A673 (cell line): ENCODE measurements at regions not wholly inside any gene's neighbourhood (a gene's known extent, or its start where the extent isn't known, plus 50 kb on each side); places are given as distances from the start of the nearest gene placed in this dataset.

ENCODE experiments used
- BruUV-seq: library from RNA; stranded (reverse); fragments of 400-500 nt; replicated peaks from 2 replicates; lab custom pipeline; 2021; lab: Mats Ljungman, UMichigan
- CTCF ChIA-PET: fragments of 300-600 bp; sonication (Branson Sonifier 250); formaldehyde crosslinking; loops from one replicate; lab custom pipeline; 2022; ENCODE audit warnings: antibody characterized with exemption; lab: Charles Lee
- POLR2A ChIA-PET: fragments of 300-600 bp; sonication (Branson Sonifier 250); formaldehyde crosslinking; loops from one replicate; lab custom pipeline; 2022; ENCODE audit warnings: antibody characterized with exemption; ENCODE audit not compliant: low non-redundant PET; lab: Charles Lee
- DNase-seq: peaks from one replicate; pipeline ENCODE4 v3.0.0-alpha.2; 2015; ENCODE audit warnings: low spot score
- H3K27ac ChIP-seq: fragments of 200-600 bp; sonication (generic); 2 replicates; pipeline ENCODE4 v1.5.1; 2016; ENCODE audit warnings: mixed run types, low read depth, mild to moderate bottlenecking, mixed read lengths, antibody characterized with exemption, low read length; ENCODE audit not compliant: poor library complexity, severe bottlenecking
- H3K27me3 ChIP-seq: fragments of 200-600 bp; sonication (generic); replicated peaks from 2 replicates; pipeline ENCODE4 v1.6.1; 2017; ENCODE audit warnings: mixed run types, low read depth, mild to moderate bottlenecking, mixed read lengths, antibody characterized with exemption, low read length; ENCODE audit not compliant: insufficient read depth, poor library complexity
- H3K36me3 ChIP-seq: fragments of 200-600 bp; sonication (generic); 2 replicates; pipeline ENCODE4 v1.6.1; 2016; ENCODE audit warnings: mixed run types, mild to moderate bottlenecking, mixed read lengths, antibody characterized with exemption, low read length; ENCODE audit not compliant: insufficient read depth, poor library complexity, severe bottlenecking
- H3K4me1 ChIP-seq: fragments of 200-600 bp; sonication (generic); 2 replicates; pipeline ENCODE4 v1.6.1; 2017; ENCODE audit warnings: mixed run types, mild to moderate bottlenecking, mixed read lengths, antibody characterized with exemption, low read length; ENCODE audit not compliant: insufficient read depth, poor library complexity, severe bottlenecking
- H3K4me3 ChIP-seq: fragments of 200-600 bp; sonication (generic); 2 replicates; pipeline ENCODE4 v1.5.1; 2016; ENCODE audit warnings: low read depth, mixed run types, mild to moderate bottlenecking, mixed read lengths, low read length; ENCODE audit not compliant: poor library complexity, severe bottlenecking
- H3K9me3 ChIP-seq: fragments of 200-600 bp; sonication (generic); 2 replicates; pipeline ENCODE4 v1.6.1; 2016; ENCODE audit warnings: mixed run types, low read depth, mild to moderate bottlenecking, mixed read lengths, antibody characterized with exemption, low read length; ENCODE audit not compliant: poor library complexity, severe bottlenecking
- EZH2 ChIP-seq: fragments of 200-600 bp; sonication (generic); IDR thresholded peaks from 2 replicates; pipeline ENCODE4 v1.6.1; 2017; ENCODE audit warnings: borderline replicate concordance, low read depth, mild to moderate bottlenecking, mixed read lengths, antibody characterized with exemption, low read length; ENCODE audit not compliant: poor library complexity, severe bottlenecking
- intact Hi-C: fragments of 100-400 bp; cut with micrococcal nuclease; formaldehyde crosslinking; loops from one replicate; pipeline ENCODE4 v1.10.0; 2022; ENCODE audit not compliant: unreplicated experiment
- TF ChIP-seq, protein P1 (sequence below): fragments of 300-800, 200-600 bp; sonication (generic); conservative IDR thresholded peaks from 2 replicates; pipeline ENCODE4 v1.5.1; 2017; ENCODE audit warnings: low read depth, mild to moderate bottlenecking, antibody characterized with exemption, low read length, moderate library complexity, mixed read lengths

GRCh38 chr7:84838857-84839256 lies 348.0 kb downstream of the SEMA3D start:
- no TSS peak for BruUV-seq
- intact Hi-C loops, result no loop called here
- H3K27me3 ChIP-seq, result no peaks in the 10 kb centered on the region
- ChIA-PET CTCF (no interaction called here), POLR2A (no interaction called here)
- no peaks in the 10 kb centered on the region for H3K4me1 ChIP-seq
- no peaks in the 10 kb centered on the region for H3K9me3 ChIP-seq
- H3K4me3 ChIP-seq, result no peak overlapping the region
- H3K36me3 ChIP-seq, result no peaks in the 10 kb centered on the region
- no peak for DNase-seq
- TF ChIP-seq, protein P1, sequence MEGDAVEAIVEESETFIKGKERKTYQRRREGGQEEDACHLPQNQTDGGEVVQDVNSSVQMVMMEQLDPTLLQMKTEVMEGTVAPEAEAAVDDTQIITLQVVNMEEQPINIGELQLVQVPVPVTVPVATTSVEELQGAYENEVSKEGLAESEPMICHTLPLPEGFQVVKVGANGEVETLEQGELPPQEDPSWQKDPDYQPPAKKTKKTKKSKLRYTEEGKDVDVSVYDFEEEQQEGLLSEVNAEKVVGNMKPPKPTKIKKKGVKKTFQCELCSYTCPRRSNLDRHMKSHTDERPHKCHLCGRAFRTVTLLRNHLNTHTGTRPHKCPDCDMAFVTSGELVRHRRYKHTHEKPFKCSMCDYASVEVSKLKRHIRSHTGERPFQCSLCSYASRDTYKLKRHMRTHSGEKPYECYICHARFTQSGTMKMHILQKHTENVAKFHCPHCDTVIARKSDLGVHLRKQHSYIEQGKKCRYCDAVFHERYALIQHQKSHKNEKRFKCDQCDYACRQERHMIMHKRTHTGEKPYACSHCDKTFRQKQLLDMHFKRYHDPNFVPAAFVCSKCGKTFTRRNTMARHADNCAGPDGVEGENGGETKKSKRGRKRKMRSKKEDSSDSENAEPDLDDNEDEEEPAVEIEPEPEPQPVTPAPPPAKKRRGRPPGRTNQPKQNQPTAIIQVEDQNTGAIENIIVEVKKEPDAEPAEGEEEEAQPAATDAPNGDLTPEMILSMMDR, result no peak
- TF ChIP-seq EZH2, result no peak
- no peak overlapping the region for H3K27ac ChIP-seq

GRCh38 chr7:84837405-84837804 lies 349.5 kb downstream of the SEMA3D start:
- Histone ChIP-seq H3K27ac (no peak overlapping the region), H3K4me1 (no peaks in the 10 kb centered on the region), H3K36me3 (no peaks in the 10 kb centered on the region), H3K4me3 (no peak overlapping the region), H3K9me3 (no peaks in the 10 kb centered on the region), H3K27me3 (no peaks in the 10 kb centered on the region)
- CTCF ChIA-PET, result no interaction called here
- no peak for DNase-seq
- TF ChIP-seq EZH2, result no peak
- TF ChIP-seq, protein P1, result no peak
- no TSS peak for BruUV-seq
- POLR2A ChIA-PET, result no interaction called here
- intact Hi-C loops, result no loop called here

DNA sequence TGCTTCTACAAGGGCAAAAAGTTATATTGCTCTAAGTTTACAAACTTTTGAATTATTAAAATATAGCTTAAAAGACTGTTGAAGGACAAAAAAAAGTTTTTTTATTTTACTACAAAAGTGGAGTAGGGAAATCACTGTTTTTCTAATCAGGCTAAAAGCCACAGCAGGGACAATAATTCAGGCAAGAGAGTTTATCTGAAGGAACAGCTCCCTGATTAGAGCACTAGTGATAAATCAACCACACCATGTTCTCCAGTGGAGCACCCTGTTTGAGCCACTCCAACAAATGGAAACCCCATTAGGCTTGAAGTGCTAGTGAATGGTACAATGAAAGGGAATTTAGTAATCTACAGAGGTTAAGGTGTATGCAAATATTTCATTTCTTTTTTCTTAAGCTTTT lies 357.1 kb downstream of the SEMA3D start:
- CTCF ChIA-PET, result no interaction called here
- no TSS peak for BruUV-seq
- POLR2A ChIA-PET, result no interaction called here

More for the DNA sequence above, 357.1 kb downstream of the SEMA3D start:
- no peaks in the 10 kb centered on the region for H3K9me3 ChIP-seq
- intact Hi-C loops, result no loop called here
- TF ChIP-seq EZH2, result no peak
- TF ChIP-seq, protein P1, result no peak
- no peak for DNase-seq
- no peak overlapping the region for H3K27ac ChIP-seq
- H3K36me3 ChIP-seq, result no peaks in the 10 kb centered on the region
- no peak overlapping the region for H3K4me3 ChIP-seq
- no peaks in the 10 kb centered on the region for H3K27me3 ChIP-seq
- no peaks in the 10 kb centered on the region for H3K4me1 ChIP-seq
